Right cardiac atrium (tissue), 5 donors: ENCODE measurements at regions not wholly inside any gene's neighbourhood (a gene's known extent, or its start where the extent isn't known, plus 50 kb on each side); places are given as distances from the start of the nearest gene placed in this dataset.

ENCODE experiments used
- ATAC-seq, 2 donors: fragments of 200-7000 bp; cut with Tn5 transposase; one replicate each; pipeline versions ENCODE4 v1.8.0 to v1.9.1; 2020; ENCODE audit warnings: moderate library complexity in 2 of 2, mild to moderate bottlenecking in 1 of 2
- DNase-seq, 3 donors: peaks; one replicate each; pipeline ENCODE4 v3.0.0-alpha.2; 2020
- H3K27ac ChIP-seq: one replicate; pipeline ENCODE4 v1.5.1; 2013; ENCODE audit warnings: mild to moderate bottlenecking, low read length, control low read depth, moderate library complexity
- H3K27me3 ChIP-seq: one replicate; pipeline ENCODE4 v1.6.1; 2013; ENCODE audit not compliant: control insufficient read depth, insufficient read depth
- H3K4me1 ChIP-seq: one replicate; pipeline ENCODE4 v1.6.1; 2013; ENCODE audit warnings: low read length; ENCODE audit not compliant: control insufficient read depth, insufficient read depth
- H3K4me3 ChIP-seq: one replicate; pipeline ENCODE4 v1.5.1; 2013; ENCODE audit warnings: low read length, control low read depth
- H3K9me3 ChIP-seq: one replicate; pipeline ENCODE4 v1.6.1; 2013; ENCODE audit warnings: low read length; ENCODE audit not compliant: control insufficient read depth
- WGBS: extraction: QIAGEN DNeasy Blood & Tissue Kit; methylation state at CpG from one replicate; pipeline ENCODE4 v1.1.7; 2013; 5-methylcytosine and 5-hydroxymethylcytosine counted together
- intact Hi-C, 4 donors: fragments of 100-400 bp; cut with DNase I; formaldehyde crosslinking; loops; one replicate each; pipeline versions ENCODE4 v1.11.0 to v1.14.0; 2022 to 2023
- donor health status: healthy with polysubstance abuse.
- donor health status: DM: no; HTN: yes; CAD: no.
- donor health status: DM: no; HTN: no; CAD: no.
- donor health status: DM: no; HTN: yes; CAD: no; lungs with severe emphysema.
- donor health status: DM: yes; HTN: yes; CAD: no.

DNA sequence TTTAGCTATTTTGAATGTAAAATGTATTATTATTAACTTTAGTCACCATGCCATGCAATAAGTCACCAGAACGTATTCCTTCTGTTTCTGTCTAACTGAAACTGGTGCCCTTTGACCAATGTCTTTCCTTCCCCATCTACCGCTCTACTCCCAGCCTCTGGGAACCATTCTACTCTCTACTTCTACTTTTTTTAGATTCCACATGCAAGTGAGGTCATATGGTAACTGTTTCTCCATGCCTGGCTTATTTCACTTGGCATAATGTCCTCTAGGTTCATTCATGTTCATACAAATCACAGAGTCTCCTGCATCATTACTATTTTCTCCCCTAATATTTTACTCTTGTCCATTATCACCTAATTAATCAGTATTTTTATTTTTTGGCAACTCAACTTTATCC is 160.1 kb downstream of the TMX1 start:
- intact Hi-C loops = no loop called here
- DNase-seq (no peak), ATAC-seq (no peak)
- WGBS = 53% methylated on average over 2 of the region's 2 CpGs
- Histone ChIP-seq H3K4me3 (no peak overlapping the region), H3K4me1 (peaks cover 1% of the 10 kb centered on the region), H3K9me3 (no peaks in the 10 kb centered on the region), H3K27me3 (no peaks in the 10 kb centered on the region), H3K27ac (no peak overlapping the region)

DNA sequence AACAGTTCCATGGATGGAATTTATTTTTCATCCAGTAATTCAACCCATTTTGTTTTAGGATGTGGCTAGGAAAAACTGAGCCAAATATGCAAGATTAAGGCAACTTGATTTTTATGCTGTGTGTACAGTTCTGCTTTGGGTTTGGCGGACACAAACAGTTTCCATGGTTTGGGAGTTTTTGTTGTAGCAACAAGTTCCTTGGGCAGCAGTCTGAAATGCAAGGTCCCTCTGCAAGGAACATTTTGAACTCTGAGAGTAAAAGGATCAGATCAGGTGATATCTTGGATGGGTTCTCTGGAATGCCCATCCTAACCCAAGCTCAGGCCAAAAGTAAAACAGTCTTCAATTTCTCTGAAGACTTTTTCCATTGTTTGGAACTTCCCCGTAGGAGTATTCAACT is 161.2 kb downstream of the TMX1 start:
- ATAC-seq = peak; percentile 85 to 92
- Histone ChIP-seq H3K4me3 (no peak overlapping the region), H3K27ac (peak overlapping the region; percentile 77), H3K9me3 (no peaks in the 10 kb centered on the region), H3K4me1 (peaks cover 1% of the 10 kb centered on the region), H3K27me3 (no peaks in the 10 kb centered on the region)
- intact Hi-C loops = no loop called here
- 56% methylated on average over 2 of the region's 2 CpGs for WGBS
- DNase-seq = no peak

DNA sequence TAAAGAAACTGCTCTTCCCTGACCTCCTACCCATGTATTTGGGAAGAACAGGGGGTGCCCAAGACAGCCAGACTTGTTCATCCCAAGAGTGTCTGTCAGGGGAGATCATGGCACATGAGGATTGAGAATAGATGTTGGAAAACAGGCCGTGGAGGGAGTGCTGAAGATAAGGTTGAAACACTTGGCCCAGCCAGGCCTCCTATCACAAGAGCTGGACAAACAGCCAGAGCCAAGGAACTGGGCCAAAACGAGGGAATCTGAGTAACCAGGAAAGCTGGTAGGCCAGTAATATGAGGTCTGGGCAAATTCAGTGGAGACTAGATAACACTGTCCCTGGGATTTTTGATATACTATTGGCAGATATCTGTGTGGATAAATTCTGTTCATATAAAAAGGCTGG is 161.7 kb downstream of the TMX1 start:
- ATAC-seq (peak; percentile 84 to 88), DNase-seq (peak; percentile 68 to 90 (median 84))
- intact Hi-C loops = no loop called here
- Histone ChIP-seq H3K27me3 (no peaks in the 10 kb centered on the region), H3K9me3 (no peaks in the 10 kb centered on the region), H3K4me3 (no peak overlapping the region), H3K27ac (peak overlapping the region; percentile 77), H3K4me1 (peaks cover 1% of the 10 kb centered on the region)
- 18% methylated on average over 2 of the region's 2 CpGs for whole genome bisulfite sequencing

DNA sequence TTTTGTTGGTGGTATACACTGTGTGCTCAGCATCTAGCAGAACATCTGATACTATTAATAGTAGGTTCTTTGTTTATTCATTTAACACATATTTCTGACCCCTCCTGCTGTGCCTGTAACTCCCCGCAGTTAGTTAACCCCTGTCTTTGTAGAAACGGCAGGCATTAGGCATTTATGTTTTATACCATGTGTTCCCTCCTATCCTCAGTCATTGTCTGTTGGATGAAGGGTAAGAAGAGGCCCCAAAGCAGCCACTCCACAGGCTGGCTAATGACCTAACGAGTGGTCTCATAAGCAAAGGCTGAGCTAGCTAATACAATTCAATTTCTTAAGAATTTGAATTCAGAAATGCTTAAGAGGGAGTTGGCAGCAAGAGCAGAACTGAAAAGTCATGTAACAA is 170.8 kb downstream of the TMX1 start:
- Histone ChIP-seq H3K27ac (no peak overlapping the region), H3K4me3 (no peak overlapping the region), H3K9me3 (no peaks in the 10 kb centered on the region), H3K27me3 (no peaks in the 10 kb centered on the region), H3K4me1 (no peaks in the 10 kb centered on the region)
- no peak for ATAC-seq
- 58% methylated on average over 3 of the region's 3 CpGs for WGBS
- intact Hi-C loops = no loop called here
- DNase-seq = no peak

DNA sequence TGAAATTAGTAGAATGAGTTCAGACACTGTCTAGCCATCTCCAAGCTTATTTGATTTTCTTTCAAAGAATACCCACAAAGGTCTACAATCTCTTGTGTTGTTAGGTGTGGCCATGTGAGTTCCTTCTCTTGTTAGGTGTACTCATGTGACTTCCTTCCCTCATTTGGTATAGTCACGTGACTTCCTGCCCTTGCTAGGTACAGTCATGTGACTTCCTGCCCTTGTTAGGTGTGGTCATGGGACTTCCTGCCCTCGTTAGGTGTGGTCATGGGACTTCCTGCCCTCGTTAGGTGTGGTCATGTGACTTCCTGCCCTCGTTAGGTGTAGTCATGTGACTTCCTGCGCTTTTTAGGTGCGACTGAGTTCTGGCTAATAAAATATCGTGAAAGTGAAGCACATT is 179.6 kb downstream of the TMX1 start:
- intact Hi-C loops = no loop called here
- ATAC-seq (no peak), DNase-seq (no peak)
- H3K4me3 ChIP-seq = no peak overlapping the region
- no peaks in the 10 kb centered on the region for H3K27me3 ChIP-seq
- WGBS = 64% methylated on average over 7 of the region's 7 CpGs
- H3K4me1 ChIP-seq = no peaks in the 10 kb centered on the region
- no peaks in the 10 kb centered on the region for H3K9me3 ChIP-seq
- no peak overlapping the region for H3K27ac ChIP-seq

DNA sequence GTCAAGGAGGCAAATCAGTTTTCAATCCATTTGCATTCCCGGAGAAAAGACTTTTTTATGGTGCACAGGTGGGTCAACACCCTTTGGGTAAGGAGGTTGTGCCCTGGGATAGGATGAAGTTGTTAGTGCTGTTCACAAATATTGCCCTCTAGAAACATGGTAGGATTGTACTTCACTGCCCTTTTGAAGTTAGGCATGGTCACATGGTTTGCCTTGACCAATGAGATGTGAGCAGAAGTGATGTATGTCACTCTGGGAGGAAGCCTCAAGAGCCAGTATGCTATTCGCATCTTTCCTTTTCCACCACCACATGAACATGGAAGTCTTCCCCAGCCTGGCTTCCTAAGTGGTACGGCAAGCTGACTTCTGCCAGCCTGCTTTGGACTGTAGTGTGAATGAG is 182.7 kb downstream of the TMX1 start:
- no peak for DNase-seq
- intact Hi-C loops = no loop called here
- no peak overlapping the region for H3K4me3 ChIP-seq
- H3K27me3 ChIP-seq = no peaks in the 10 kb centered on the region
- no peaks in the 10 kb centered on the region for H3K9me3 ChIP-seq
- 95% methylated on average over 3 of the region's 3 CpGs for WGBS
- ATAC-seq = no peak
- H3K4me1 ChIP-seq = peaks cover 4% of the 10 kb centered on the region
- H3K27ac ChIP-seq = no peak overlapping the region

DNA sequence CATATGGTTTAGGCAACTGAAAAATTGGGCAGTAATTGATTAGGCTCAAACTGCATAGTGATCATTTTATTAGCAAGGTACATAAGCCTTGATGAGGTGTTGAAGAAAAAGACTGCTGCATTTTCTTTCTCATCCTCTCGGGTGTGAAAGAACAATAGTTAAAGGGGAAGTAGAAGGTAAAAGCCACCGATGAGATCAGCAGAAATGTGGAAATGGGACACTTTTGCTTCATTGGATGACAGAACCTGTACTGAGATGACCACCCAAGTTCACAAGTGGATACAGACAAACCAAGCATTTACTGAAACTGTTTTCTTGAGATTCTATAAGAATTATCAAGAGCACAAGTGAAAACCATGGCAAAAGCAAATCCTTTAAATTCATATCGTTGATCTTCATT is 184.0 kb downstream of the TMX1 start:
- ATAC-seq (no peak), DNase-seq (no peak)
- Histone ChIP-seq H3K4me3 (no peak overlapping the region), H3K4me1 (peaks cover 4% of the 10 kb centered on the region), H3K9me3 (no peaks in the 10 kb centered on the region), H3K27ac (peak overlapping the region; percentile 17), H3K27me3 (no peaks in the 10 kb centered on the region)
- intact Hi-C loops = no loop called here
- WGBS = 52% methylated on average over 3 of the region's 3 CpGs

DNA sequence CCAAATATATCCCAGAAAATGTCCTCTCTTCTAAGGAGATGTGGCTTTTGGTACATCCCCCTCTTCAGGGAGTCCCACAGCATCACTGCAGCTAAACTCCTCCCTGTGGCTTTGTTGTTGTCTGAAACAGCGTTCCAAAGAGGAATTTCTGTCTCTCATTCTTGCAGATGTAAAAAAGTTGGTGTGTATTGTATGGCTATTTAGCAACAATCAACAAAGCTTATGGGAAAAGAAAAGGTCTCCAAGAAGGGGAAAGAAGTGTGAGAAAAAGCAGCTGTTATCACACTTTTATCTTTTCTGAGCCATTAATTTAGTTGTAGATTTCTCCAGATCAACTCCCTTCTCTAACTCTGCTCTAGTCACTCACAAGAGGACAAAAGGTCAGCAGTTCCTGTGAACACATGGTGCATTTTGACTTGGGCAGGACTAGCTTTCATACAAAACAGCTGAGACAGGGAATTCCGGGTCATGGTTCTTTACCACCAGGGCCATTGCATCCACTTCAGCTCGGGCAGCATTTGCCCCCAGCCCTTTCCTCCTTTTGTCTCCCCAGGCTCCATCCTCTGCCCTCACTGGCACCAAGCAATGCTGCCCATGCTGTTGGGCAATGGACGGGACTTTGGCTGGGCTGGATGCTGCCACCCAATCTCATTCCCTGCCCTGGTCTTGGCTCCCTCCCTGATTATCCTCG is 184.7 kb downstream of the TMX1 start:
- 49% methylated on average over 5 of the region's 5 CpGs for WGBS
- intact Hi-C loops = no loop called here
- peaks cover 4% of the 10 kb centered on the region for H3K4me1 ChIP-seq
- ATAC-seq = peak; percentile 78 to 85
- H3K9me3 ChIP-seq = no peaks in the 10 kb centered on the region
- H3K27me3 ChIP-seq = no peaks in the 10 kb centered on the region
- peak overlapping the region; percentile 88 for H3K27ac ChIP-seq
- H3K4me3 ChIP-seq = no peak overlapping the region
- peak; percentile 30 to 68 (median 60) for DNase-seq

DNA sequence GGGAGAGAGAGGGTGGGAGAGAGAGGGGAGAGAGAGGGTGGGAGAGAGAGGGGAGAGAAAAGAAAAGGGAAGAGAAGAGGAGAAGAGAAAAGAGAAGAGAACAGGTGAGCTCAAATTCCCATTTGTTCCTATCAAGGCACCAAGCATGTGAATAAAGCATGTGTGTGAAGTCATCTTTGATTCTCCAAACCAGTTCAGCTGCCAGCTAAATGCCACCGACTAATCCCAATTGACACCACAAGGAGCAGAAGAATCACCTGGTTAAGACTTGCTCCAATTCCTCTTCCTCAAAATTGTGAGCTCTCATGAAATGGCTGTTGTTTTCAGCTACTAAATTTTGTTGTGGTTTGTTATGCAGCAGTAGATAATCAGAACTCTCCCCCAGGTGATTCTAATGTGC is 188.9 kb downstream of the TMX1 start:
- no peaks in the 10 kb centered on the region for H3K27me3 ChIP-seq
- 92% methylated on average over 1 of the region's 1 CpG for WGBS
- no peak for ATAC-seq
- intact Hi-C loops = no loop called here
- no peak overlapping the region for H3K4me3 ChIP-seq
- peaks cover 4% of the 10 kb centered on the region for H3K4me1 ChIP-seq
- H3K27ac ChIP-seq = no peak overlapping the region
- DNase-seq = no peak
- H3K9me3 ChIP-seq = no peaks in the 10 kb centered on the region

DNA sequence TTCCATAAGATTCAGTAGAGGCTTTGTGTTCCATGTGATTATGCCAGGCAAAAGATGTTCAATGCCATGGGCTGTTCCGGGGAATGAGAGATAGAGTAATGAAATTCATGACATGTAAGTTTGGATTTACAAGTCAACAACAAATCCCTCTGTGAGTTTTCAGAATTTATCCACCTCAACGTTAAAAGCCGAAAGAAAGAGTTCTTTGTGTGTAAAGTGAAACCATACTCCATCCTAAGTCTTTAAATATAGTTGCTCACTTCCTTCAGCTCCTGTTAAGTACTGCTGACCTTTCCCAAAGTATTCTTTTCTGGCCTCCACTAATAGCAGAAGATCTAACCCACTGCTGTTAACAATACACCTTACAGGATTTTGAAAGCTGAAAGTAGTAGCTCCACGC is 190.0 kb downstream of the TMX1 start:
- 41% methylated on average over 4 of the region's 4 CpGs for WGBS
- Histone ChIP-seq H3K4me1 (peaks cover 1% of the 10 kb centered on the region), H3K27me3 (no peaks in the 10 kb centered on the region), H3K27ac (no peak overlapping the region), H3K9me3 (no peaks in the 10 kb centered on the region), H3K4me3 (no peak overlapping the region)
- peak in 1 of 2 donors; percentile 40 for ATAC-seq
- no peak for DNase-seq
- intact Hi-C loops = no loop called here

DNA sequence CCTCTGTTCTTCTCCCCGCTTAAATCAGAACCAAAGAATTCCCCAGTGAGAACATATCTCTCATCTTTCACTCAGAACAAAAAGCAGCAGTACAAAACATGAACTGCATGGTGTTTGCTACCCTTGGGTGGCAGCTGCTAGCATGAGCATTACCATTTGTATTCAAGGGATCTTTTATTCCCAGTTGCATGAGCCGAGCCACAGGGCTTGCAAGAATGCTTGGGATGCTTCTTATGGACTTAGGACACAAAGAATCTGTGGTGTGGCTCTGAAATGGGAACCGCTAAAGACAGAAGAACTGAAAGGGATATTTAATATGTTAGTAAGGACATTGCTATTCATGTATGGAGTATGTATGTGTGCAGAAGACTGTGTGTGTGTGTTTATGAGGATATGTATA is 190.6 kb downstream of the TMX1 start:
- no peak overlapping the region for H3K27ac ChIP-seq
- intact Hi-C loops = no loop called here
- no peak overlapping the region for H3K4me3 ChIP-seq
- H3K27me3 ChIP-seq = no peaks in the 10 kb centered on the region
- 61% methylated on average over 3 of the region's 3 CpGs for WGBS
- ATAC-seq (peak in 1 of 2 donors; percentile 67), DNase-seq (peak in 1 of 3 donors; percentile 35)
- no peaks in the 10 kb centered on the region for H3K4me1 ChIP-seq
- no peaks in the 10 kb centered on the region for H3K9me3 ChIP-seq
